ENCODE measurements at regions not wholly inside any gene's neighbourhood (a gene's known extent, or its start where the extent isn't known, plus 50 kb on each side); places are given as distances from the start of the nearest gene placed in this dataset.

DNA sequence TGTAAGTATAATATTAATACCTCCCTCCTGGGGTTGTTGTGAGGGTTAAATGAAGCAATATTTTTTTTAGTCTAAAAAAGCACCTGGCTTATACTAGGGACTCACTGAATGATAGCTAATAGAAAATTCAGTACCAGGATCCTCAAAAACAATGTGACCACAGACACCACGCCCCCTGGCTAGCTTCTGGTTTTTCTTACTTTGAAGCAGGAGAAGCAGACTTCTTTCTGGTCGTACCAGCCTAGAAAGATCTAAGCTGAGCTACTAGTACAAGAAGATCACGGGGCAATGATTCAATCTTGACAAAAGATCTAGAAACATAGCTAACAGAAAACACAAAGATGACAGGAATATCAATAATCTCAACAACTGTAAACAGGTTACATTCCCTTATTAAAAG is 218.5 kb upstream of the SLC30A5 start:
- Histone ChIP-seq H3K27me3 (ENCODE audit: insufficient read depth) (no peaks in the 10 kb centered on the region), H3F3A (replicated peaks; ENCODE audit: insufficient read depth) (no peaks in the 10 kb centered on the region), H3K4me3 (ENCODE audit: low read depth in 2 of 2, low read length in 1 of 2) (no peak overlapping the region), H3K9me2 (no peaks in the 10 kb centered on the region), H3K36me3 (replicated peaks in 1 of 2; ENCODE audit: control insufficient read depth in 1 of 2, insufficient read depth in 2 of 2, low read length in 1 of 2) (no peaks in the 10 kb centered on the region), H3K9me3 (no peaks in the 10 kb centered on the region), H2AFZ (ENCODE audit: low read depth) (no peak overlapping the region), H4K20me1 (ENCODE audit: insufficient read depth) (no peaks in the 10 kb centered on the region), H3K4me2 (no peak overlapping the region), H3K27ac (ENCODE audit: low read depth in 2 of 2, low read length in 1 of 2) (no peak overlapping the region), H3K9ac (no peak overlapping the region), H3K4me1 (ENCODE audit: control insufficient read depth in 1 of 2, insufficient read depth in 2 of 2, low read depth in 1 of 2, low read length in 1 of 2) (peaks cover 0 to 13% of the 10 kb centered on the region in 2 experiments; a peak in 3 of 4 replicates), H3K79me2 (ENCODE audit: insufficient read depth) (no peaks in the 10 kb centered on the region)
- POLR2A ChIA-PET: no interaction called here
- TF ChIP-seq YY1 (IDR thresholded peaks at IDR 0.05; ENCODE audit: low read depth) (no peak), REST (IDR thresholded peaks at IDR 0.05; ENCODE audit: low read depth, low read length) (no peak), CHD2 (IDR thresholded peaks at IDR 0.05; ENCODE audit: low read length, partially characterized antibody) (no peak), EP300 (IDR thresholded peaks at IDR 0.05; ENCODE audit: borderline replicate concordance in 1 of 2, low read depth in 1 of 2, low read length in 1 of 2) (no peak), EZH2phosphoT487 (IDR thresholded peaks at IDR 0.05; ENCODE audit: borderline replicate concordance, low read depth) (no peak), JUND (IDR thresholded peaks at IDR 0.05) (no peak), FOXJ3 (CRISPR knock-in tag; IDR thresholded peaks at IDR 0.05) (no peak), RFX5 (IDR thresholded peaks at IDR 0.05; ENCODE audit: low read length) (no peak)
- DNase-seq: no peak
- 57% methylated on average over 3 of the region's 3 CpGs for WGBS (ENCODE audit: low lambda C conversion rate)
- CTCF ChIA-PET: interaction anchor here (0.6 to 2.0 kb wide), 4 partner anchors 12 to 589 kb away, joined by 3 to 7 read pairs (median 4); no protein-coding TSS in a partner anchor

GRCh38 chr5:68883436-68883835 is 210.4 kb upstream of the SLC30A5 start:
- CTCF ChIA-PET: interaction anchor here (2.0 to 3.5 kb wide), 2 partner anchors 12 to 597 kb away, joined by 7 to 16 read pairs; no protein-coding TSS in a partner anchor
- POLR2A ChIA-PET: no interaction called here
- TF ChIP-seq FOXM1 (IDR thresholded peaks at IDR 0.05; ENCODE audit: low read depth): no peak
- no peak for TF ChIP-seq USF1 (IDR thresholded peaks at IDR 0.05; ENCODE audit: borderline replicate concordance, low read depth)
- no peak for TF ChIP-seq NFIC (IDR thresholded peaks at IDR 0.05; ENCODE audit: borderline replicate concordance)
- TF ChIP-seq SMC3 (IDR thresholded peaks at IDR 0.05; ENCODE audit: low read depth, low read length): no peak
- TF ChIP-seq SIN3A (IDR thresholded peaks at IDR 0.05; ENCODE audit: borderline replicate concordance, low read depth, low read length): no peak
- TF ChIP-seq, protein P1, sequence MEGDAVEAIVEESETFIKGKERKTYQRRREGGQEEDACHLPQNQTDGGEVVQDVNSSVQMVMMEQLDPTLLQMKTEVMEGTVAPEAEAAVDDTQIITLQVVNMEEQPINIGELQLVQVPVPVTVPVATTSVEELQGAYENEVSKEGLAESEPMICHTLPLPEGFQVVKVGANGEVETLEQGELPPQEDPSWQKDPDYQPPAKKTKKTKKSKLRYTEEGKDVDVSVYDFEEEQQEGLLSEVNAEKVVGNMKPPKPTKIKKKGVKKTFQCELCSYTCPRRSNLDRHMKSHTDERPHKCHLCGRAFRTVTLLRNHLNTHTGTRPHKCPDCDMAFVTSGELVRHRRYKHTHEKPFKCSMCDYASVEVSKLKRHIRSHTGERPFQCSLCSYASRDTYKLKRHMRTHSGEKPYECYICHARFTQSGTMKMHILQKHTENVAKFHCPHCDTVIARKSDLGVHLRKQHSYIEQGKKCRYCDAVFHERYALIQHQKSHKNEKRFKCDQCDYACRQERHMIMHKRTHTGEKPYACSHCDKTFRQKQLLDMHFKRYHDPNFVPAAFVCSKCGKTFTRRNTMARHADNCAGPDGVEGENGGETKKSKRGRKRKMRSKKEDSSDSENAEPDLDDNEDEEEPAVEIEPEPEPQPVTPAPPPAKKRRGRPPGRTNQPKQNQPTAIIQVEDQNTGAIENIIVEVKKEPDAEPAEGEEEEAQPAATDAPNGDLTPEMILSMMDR (IDR thresholded peaks at IDR 0.05): no peak
- TF ChIP-seq ELF1 (IDR thresholded peaks at IDR 0.05): no peak
- no peak for TF ChIP-seq RXRA (IDR thresholded peaks at IDR 0.05; ENCODE audit: borderline replicate concordance, low read depth)
- TF ChIP-seq TAF1 (IDR thresholded peaks at IDR 0.05; ENCODE audit: borderline replicate concordance, low read depth, low read length): no peak
- TF ChIP-seq EZH2phosphoT487 (IDR thresholded peaks at IDR 0.05; ENCODE audit: borderline replicate concordance, low read depth): no peak
- TF ChIP-seq TCF12 (IDR thresholded peaks at IDR 0.05): no peak
- no peak for TF ChIP-seq CHD2 (IDR thresholded peaks at IDR 0.05; ENCODE audit: low read length, partially characterized antibody)
- TF ChIP-seq, protein P2, sequence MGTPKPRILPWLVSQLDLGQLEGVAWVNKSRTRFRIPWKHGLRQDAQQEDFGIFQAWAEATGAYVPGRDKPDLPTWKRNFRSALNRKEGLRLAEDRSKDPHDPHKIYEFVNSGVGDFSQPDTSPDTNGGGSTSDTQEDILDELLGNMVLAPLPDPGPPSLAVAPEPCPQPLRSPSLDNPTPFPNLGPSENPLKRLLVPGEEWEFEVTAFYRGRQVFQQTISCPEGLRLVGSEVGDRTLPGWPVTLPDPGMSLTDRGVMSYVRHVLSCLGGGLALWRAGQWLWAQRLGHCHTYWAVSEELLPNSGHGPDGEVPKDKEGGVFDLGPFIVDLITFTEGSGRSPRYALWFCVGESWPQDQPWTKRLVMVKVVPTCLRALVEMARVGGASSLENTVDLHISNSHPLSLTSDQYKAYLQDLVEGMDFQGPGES (IDR thresholded peaks at IDR 0.05; ENCODE audit: low read depth, low read length): no peak
- no peak for TF ChIP-seq GATA2 (CRISPR knock-in tag; IDR thresholded peaks at IDR 0.05)
- TF ChIP-seq MEF2A (IDR thresholded peaks at IDR 0.05; ENCODE audit: borderline replicate concordance, low read depth): no peak

More at GRCh38 chr5:68883436-68883835, 210.4 kb upstream of the SLC30A5 start:
- Histone ChIP-seq H3K9me3 (no peaks in the 10 kb centered on the region), H3K27ac (ENCODE audit: low read depth in 2 of 2, low read length in 1 of 2) (no peak overlapping the region), H3K4me1 (ENCODE audit: control insufficient read depth in 1 of 2, insufficient read depth in 2 of 2, low read depth in 1 of 2, low read length in 1 of 2) (peaks cover 0 to 9% of the 10 kb centered on the region in 2 experiments; a peak in 2 of 4 replicates), H3F3A (replicated peaks; ENCODE audit: insufficient read depth) (no peaks in the 10 kb centered on the region), H3K79me2 (ENCODE audit: insufficient read depth) (no peaks in the 10 kb centered on the region), H3K9ac (no peak overlapping the region), H4K20me1 (ENCODE audit: insufficient read depth) (no peaks in the 10 kb centered on the region), H3K9me2 (no peaks in the 10 kb centered on the region), H3K36me3 (replicated peaks in 1 of 2; ENCODE audit: control insufficient read depth in 1 of 2, insufficient read depth in 2 of 2, low read length in 1 of 2) (no peaks in the 10 kb centered on the region), H2AFZ (ENCODE audit: low read depth) (no peak overlapping the region), H3K27me3 (ENCODE audit: insufficient read depth) (no peaks in the 10 kb centered on the region), H3K4me2 (no peak overlapping the region), H3K4me3 (ENCODE audit: low read depth in 2 of 2, low read length in 1 of 2) (no peak overlapping the region)
- DNase-seq: no peak
- WGBS (ENCODE audit: low lambda C conversion rate): 66% methylated on average over 7 of the region's 8 CpGs
